ENCODE measurements at regions not wholly inside any gene's neighbourhood (a gene's known extent, or its start where the extent isn't known, plus 50 kb on each side); places are given as distances from the start of the nearest gene placed in this dataset.
A peak's percentile ranks its signal among the peaks of the same experiment; 100 is the strongest.

DNA sequence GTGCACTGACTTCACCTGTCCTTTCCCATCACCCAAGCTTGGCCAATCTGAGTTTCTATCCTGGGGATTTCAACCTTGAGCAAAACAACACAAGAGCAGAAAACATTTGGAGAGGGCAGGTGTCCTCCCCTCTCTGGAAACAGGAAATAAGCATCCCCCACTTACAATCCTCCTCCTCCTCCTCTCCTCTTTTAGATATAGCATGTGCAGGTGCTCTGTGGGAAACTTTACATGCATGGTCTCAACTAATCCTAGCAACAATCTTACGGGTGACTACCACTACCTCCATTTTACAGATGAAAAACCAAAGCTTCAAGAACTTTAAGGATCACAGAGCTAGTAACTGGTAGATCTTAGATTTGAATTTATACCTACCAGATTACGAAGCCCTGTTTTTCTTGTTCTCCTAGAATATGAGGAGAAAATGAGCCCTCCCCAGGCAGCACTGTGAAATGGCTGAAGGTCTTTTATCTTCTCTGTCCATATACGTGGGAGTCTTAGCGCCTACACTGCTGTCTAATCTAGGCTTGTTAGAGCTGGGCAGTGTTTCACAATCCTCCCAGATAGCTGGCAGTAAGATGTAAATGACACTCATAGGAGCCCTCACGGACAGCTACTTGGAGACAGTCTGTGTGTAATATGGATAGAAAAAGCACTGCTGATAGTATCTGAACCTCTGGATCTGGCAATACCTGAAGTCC is 301.2 kb upstream of the PROK2 start:
- Histone ChIP-seq H3K4me3 (replicated peaks; ENCODE audit: low read depth, low read length) (no peak overlapping the region), H3K36me3 (ENCODE audit: control insufficient read depth, insufficient read depth, low read length) (no peaks in the 10 kb centered on the region), H3K27me3 (replicated peaks; ENCODE audit: control insufficient read depth, insufficient read depth, low read length) (no peaks in the 10 kb centered on the region)
- no peak for DNase-seq (ENCODE audit: extremely low read depth, insufficient read length)
- TF ChIP-seq, protein P1, sequence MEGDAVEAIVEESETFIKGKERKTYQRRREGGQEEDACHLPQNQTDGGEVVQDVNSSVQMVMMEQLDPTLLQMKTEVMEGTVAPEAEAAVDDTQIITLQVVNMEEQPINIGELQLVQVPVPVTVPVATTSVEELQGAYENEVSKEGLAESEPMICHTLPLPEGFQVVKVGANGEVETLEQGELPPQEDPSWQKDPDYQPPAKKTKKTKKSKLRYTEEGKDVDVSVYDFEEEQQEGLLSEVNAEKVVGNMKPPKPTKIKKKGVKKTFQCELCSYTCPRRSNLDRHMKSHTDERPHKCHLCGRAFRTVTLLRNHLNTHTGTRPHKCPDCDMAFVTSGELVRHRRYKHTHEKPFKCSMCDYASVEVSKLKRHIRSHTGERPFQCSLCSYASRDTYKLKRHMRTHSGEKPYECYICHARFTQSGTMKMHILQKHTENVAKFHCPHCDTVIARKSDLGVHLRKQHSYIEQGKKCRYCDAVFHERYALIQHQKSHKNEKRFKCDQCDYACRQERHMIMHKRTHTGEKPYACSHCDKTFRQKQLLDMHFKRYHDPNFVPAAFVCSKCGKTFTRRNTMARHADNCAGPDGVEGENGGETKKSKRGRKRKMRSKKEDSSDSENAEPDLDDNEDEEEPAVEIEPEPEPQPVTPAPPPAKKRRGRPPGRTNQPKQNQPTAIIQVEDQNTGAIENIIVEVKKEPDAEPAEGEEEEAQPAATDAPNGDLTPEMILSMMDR (IDR thresholded peaks at IDR 0.05; ENCODE audit: insufficient read depth, low read length, poor library complexity, severe bottlenecking) = no peak

DNA sequence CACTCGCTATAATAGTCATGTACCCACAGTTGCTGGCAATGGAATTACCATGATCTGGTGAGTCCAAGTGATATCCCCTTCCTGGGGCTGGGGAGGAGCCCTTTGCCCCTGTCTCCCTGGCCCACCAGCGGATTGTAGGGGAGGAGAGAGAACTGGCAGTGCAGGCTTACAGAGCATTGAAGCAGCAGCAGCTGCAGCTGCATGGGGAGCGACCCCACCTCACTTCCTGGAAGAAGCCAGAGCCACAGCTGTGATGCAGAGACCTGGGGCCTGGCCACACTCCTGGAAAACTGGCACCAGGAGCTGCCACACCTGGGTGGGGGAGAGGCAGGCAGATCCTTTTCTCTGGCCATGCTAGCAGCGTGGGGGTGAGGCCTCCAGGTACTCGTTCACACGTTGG is 300.1 kb upstream of the PROK2 start:
- no peak overlapping the region for H3K4me3 ChIP-seq (replicated peaks; ENCODE audit: low read depth, low read length)
- H3K27me3 ChIP-seq (replicated peaks; ENCODE audit: control insufficient read depth, insufficient read depth, low read length) = no peaks in the 10 kb centered on the region
- TF ChIP-seq, protein P1 (IDR thresholded peaks at IDR 0.05; ENCODE audit: insufficient read depth, low read length, poor library complexity, severe bottlenecking) = no peak
- H3K36me3 ChIP-seq (ENCODE audit: control insufficient read depth, insufficient read depth, low read length) = no peaks in the 10 kb centered on the region
- no peak for DNase-seq (ENCODE audit: extremely low read depth, insufficient read length)

DNA sequence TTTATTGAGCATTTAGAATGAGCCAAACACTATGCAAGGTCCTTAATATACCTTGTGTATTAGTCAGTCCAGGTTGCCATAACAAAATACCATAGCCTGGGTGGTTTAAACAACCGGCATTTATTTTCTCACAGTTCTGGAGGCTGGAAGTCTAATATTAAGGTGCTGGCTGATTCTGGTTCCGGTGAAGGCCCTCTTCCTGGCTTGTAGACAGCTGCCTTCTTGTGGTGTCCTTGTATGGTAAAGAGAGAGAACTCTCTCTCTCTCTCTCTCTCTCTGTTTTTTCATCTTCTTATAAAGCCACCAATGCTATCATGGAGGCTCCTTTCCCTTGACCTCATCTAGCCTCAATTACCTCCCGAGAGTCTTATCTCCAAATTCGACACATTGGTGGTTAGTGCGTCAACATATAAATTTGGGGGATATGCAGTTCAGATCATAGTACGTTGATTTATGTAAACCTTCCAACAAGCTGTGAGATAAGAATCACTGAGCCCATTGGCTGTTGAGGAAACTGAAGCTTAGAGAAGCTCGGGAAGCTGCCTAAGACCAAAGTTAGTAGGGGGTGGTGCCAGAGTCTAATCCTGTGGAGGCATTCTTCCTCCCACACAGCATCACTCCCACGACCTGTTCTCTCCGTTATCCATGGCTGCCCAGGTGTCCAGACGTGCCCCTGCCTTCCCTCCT is 298.0 kb upstream of the PROK2 start:
- Histone ChIP-seq H3K27me3 (replicated peaks; ENCODE audit: control insufficient read depth, insufficient read depth, low read length) (no peaks in the 10 kb centered on the region), H3K36me3 (ENCODE audit: control insufficient read depth, insufficient read depth, low read length) (no peaks in the 10 kb centered on the region), H3K4me3 (replicated peaks; ENCODE audit: low read depth, low read length) (no peak overlapping the region)
- DNase-seq (ENCODE audit: extremely low read depth, insufficient read length) = no peak
- TF ChIP-seq, protein P1 (IDR thresholded peaks at IDR 0.05; ENCODE audit: insufficient read depth, low read length, poor library complexity, severe bottlenecking) = no peak

DNA sequence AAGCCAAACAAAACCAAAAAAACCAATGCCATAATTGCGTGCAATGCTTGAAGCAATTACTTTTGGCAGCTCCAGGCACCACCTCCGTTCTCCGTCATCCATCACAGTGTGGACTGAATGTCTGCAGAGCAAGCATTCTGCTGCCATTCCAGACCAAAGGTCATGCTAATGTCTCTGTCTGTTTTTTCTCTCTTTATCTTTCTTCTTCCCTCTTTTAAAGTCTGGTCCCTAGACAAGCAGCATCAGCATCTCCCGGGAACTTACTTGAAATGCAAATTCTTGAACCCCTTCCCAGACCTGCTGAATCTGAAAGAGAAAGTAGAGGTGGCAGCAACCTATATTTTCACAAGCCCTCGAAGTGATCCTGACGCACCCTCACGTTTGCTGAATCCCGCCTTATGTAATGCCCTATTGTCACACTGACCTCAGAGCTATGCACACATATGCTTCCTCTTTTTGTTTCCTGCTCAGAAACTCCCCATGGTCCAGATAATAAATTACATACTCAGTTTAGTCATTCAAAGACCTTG is 297.3 kb upstream of the PROK2 start:
- Histone ChIP-seq H3K4me3 (replicated peaks; ENCODE audit: low read depth, low read length) (no peak overlapping the region; the same call in 1 of the 2 replicates), H3K36me3 (ENCODE audit: control insufficient read depth, insufficient read depth, low read length) (no peaks in the 10 kb centered on the region), H3K27me3 (replicated peaks; ENCODE audit: control insufficient read depth, insufficient read depth, low read length) (no peaks in the 10 kb centered on the region)
- TF ChIP-seq, protein P1 (IDR thresholded peaks at IDR 0.05; ENCODE audit: insufficient read depth, low read length, poor library complexity, severe bottlenecking) = no peak
- DNase-seq (ENCODE audit: extremely low read depth, insufficient read length) = peak; percentile 60

DNA sequence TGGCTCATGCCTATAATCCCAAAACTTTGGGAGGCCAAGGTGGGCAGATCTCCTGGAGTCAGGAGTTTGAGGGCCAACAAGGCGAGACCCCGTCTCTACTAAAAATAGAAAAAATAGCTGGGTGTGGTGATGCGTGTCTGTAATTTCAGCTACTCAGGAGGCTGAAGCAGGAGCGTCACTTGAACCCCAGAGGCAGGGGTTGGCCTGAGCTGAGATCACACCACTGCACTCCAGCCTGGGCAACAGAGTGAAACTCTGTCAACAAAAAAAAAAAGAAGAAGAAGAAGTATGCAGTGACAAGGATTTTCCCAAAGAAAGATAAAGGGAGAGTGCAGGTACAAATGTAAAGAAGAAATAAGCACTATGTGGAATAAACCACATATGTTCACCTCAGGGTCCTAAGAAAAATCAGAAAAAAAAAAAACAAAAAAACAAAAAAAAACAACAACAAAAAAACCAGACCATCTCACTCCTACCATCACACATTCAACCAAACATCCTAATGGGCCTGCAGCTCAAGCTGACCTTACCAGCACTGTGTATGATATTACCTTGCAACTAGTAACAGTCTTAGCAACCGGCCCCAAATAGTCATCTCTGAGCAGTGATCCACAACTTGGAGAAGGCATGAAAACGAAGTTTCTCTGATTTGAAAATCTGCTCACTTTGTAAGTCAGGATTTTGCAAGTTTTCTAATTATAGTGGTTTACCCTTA is 296.7 kb upstream of the PROK2 start:
- Histone ChIP-seq H3K4me3 (replicated peaks; ENCODE audit: low read depth, low read length) (no peak overlapping the region), H3K36me3 (ENCODE audit: control insufficient read depth, insufficient read depth, low read length) (no peaks in the 10 kb centered on the region), H3K27me3 (replicated peaks; ENCODE audit: control insufficient read depth, insufficient read depth, low read length) (no peaks in the 10 kb centered on the region)
- DNase-seq (ENCODE audit: extremely low read depth, insufficient read length) = no peak
- TF ChIP-seq, protein P1 (IDR thresholded peaks at IDR 0.05; ENCODE audit: insufficient read depth, low read length, poor library complexity, severe bottlenecking) = no peak
